Vagina (tissue), 2 donors: ENCODE measurements at regions not wholly inside any gene's neighbourhood (a gene's known extent, or its start where the extent isn't known, plus 50 kb on each side); places are given as distances from the start of the nearest gene placed in this dataset.

ENCODE experiments used
- DNase-seq, 2 donors: peaks; one replicate each; pipeline ENCODE4 v3.0.0-alpha.2; 2017; ENCODE audit errors: extremely low spot score in 2 of 2
- H3K27ac ChIP-seq: fragments of 200-600 bp; sonication (generic); one replicate; pipeline ENCODE4 v1.5.1; 2019
- H3K27me3 ChIP-seq: fragments of 200-600 bp; sonication (generic); one replicate; pipeline ENCODE4 v1.5.1; 2019
- H3K36me3 ChIP-seq, 2 donors: fragments of 200-600 bp; sonication (generic); one replicate each; pipeline ENCODE4 v1.5.1; 2017 to 2019
- H3K4me1 ChIP-seq: fragments of 200-600 bp; sonication (generic); one replicate; pipeline ENCODE4 v1.5.1; 2019
- H3K4me3 ChIP-seq, 2 donors: fragments of 200-600 bp; sonication (generic); 1 replicate in 1 of 2; 2 replicates in 1 of 2; pipeline ENCODE4 v1.5.1; 2016 to 2019
- H3K9me3 ChIP-seq: fragments of 200-600 bp; sonication (generic); one replicate; pipeline ENCODE4 v1.5.1; 2019
- POLR2A ChIP-seq, 2 donors: fragments of 450-650 bp; IDR thresholded peaks; one replicate each; pipeline ENCODE4 v1.6.1; 2017; ENCODE audit warnings: antibody characterized with exemption in 2 of 2, mild to moderate bottlenecking in 2 of 2, moderate library complexity in 2 of 2
- POLR2AphosphoS5 ChIP-seq, 2 donors: sonication (generic); formaldehyde crosslinking; IDR thresholded peaks; one replicate each; pipeline ENCODE4 v1.9.0; 2017; ENCODE audit warnings: antibody characterized with exemption in 2 of 2, mild to moderate bottlenecking in 2 of 2, low read depth in 1 of 2; ENCODE audit not compliant: insufficient read depth in 1 of 2
- intact Hi-C: fragments of 100-400 bp; cut with DNase I; formaldehyde crosslinking; loops from one replicate; pipeline ENCODE4 v1.15.1; 2023
- TF ChIP-seq, protein P1 (sequence below), 3 experiments: fragments of 450-650 bp in 2 of 3; fragments of 200-600 bp in 1 of 3; sonication (generic) in 1 of 3; IDR thresholded peaks; one replicate each; pipeline ENCODE4 v1.5.1; 2017 to 2019; ENCODE audit warnings: antibody characterized with exemption in 3 of 3, mild to moderate bottlenecking in 2 of 3, moderate library complexity in 2 of 3

DNA sequence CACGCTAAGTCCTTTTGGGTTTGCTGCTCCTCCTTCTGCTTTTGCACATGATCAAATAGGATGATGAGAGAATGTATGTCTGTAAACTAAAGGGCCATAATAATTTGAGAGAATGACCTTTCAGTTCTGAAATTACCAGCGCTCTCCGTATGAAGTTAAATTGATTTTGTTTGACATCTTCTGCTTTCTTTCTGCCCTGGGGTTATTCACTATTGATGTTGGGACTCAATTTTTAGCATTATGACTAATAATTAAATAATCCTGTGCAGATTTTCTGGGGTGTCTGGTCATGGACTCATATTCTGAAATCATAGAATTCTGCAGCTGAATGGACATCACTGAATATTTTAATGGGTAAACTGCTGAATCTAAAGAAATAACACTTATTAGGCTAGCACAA lies 423.2 kb downstream of the POM121L12 start:
- no peak for DNase-seq
- no peaks in the 10 kb centered on the region for H3K36me3 ChIP-seq
- H3K27me3 ChIP-seq: no peaks in the 10 kb centered on the region
- no peaks in the 10 kb centered on the region for H3K9me3 ChIP-seq
- no peaks in the 10 kb centered on the region for H3K4me1 ChIP-seq
- TF ChIP-seq POLR2A (IDR thresholded peaks at IDR 0.05) (no peak), POLR2AphosphoS5 (IDR thresholded peaks at IDR 0.05; ENCODE audit: insufficient read depth in 1 of 2, low read depth in 1 of 2) (no peak)
- TF ChIP-seq, protein P1, sequence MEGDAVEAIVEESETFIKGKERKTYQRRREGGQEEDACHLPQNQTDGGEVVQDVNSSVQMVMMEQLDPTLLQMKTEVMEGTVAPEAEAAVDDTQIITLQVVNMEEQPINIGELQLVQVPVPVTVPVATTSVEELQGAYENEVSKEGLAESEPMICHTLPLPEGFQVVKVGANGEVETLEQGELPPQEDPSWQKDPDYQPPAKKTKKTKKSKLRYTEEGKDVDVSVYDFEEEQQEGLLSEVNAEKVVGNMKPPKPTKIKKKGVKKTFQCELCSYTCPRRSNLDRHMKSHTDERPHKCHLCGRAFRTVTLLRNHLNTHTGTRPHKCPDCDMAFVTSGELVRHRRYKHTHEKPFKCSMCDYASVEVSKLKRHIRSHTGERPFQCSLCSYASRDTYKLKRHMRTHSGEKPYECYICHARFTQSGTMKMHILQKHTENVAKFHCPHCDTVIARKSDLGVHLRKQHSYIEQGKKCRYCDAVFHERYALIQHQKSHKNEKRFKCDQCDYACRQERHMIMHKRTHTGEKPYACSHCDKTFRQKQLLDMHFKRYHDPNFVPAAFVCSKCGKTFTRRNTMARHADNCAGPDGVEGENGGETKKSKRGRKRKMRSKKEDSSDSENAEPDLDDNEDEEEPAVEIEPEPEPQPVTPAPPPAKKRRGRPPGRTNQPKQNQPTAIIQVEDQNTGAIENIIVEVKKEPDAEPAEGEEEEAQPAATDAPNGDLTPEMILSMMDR (IDR thresholded peaks at IDR 0.05): no peak
- intact Hi-C loops: no loop called here
- H3K4me3 ChIP-seq: no peak overlapping the region
- H3K27ac ChIP-seq: no peak overlapping the region

DNA sequence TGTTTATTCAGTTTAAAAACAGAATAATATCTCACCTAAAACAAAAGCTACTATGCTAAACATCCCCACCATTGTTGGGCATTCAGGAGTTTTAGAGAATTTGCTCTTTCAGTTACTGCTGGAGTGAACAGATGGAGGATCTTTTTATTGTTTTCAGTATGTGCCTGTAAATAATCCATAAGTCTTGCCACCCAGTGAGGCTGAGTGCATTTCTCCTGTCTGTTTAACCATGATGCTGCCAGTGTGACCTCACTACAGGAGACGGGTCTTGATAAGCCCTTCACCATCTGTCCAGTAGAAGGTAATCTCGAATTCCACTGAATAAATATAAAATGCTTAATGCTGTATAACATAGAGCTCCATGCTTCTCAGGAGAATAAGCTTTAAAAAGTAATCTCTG lies 430.9 kb downstream of the POM121L12 start:
- TF ChIP-seq, protein P1 (IDR thresholded peaks at IDR 0.05): no peak
- TF ChIP-seq POLR2A (IDR thresholded peaks at IDR 0.05): no peak
- TF ChIP-seq POLR2AphosphoS5 (IDR thresholded peaks at IDR 0.05; ENCODE audit: insufficient read depth in 1 of 2, low read depth in 1 of 2): no peak
- intact Hi-C loops: no loop called here
- Histone ChIP-seq H3K27me3 (no peaks in the 10 kb centered on the region), H3K36me3 (no peaks in the 10 kb centered on the region), H3K4me1 (no peaks in the 10 kb centered on the region), H3K4me3 (no peak overlapping the region), H3K27ac (no peak overlapping the region), H3K9me3 (no peaks in the 10 kb centered on the region)
- DNase-seq: no peak

DNA sequence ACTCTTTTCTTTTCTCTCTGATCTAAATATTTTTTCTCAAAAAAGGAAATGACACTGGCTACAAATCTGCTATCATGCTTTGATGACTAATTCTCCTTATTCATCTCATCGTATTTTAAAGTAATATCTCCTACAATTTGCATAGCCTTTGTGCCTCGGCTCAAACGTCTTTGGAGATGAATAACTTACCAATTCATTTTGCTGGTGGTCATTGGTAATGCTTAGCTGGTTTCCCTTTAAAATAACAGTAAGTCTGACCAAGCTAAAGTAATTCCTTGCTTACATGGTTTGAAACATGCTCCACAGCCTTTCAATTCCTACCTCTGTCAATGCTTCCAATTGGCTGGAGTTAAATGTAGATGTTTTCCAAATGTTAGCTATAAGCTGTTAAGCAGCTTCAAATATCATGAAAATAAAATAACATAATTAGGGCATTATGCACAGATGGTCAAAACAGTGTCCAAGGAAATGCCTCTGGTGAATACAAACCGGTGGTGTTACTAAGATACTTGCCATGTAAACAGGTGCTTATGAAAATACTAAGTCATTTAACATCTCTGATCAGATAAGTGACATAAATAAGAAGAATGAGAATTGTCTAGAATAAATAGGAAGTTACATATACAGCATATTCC lies 435.0 kb downstream of the POM121L12 start:
- TF ChIP-seq, protein P1 (IDR thresholded peaks at IDR 0.05): no peak
- TF ChIP-seq POLR2A (IDR thresholded peaks at IDR 0.05): no peak
- no peak for TF ChIP-seq POLR2AphosphoS5 (IDR thresholded peaks at IDR 0.05; ENCODE audit: insufficient read depth in 1 of 2, low read depth in 1 of 2)
- no peaks in the 10 kb centered on the region for H3K36me3 ChIP-seq
- no peak overlapping the region for H3K4me3 ChIP-seq
- DNase-seq: no peak
- no peaks in the 10 kb centered on the region for H3K4me1 ChIP-seq
- intact Hi-C loops: no loop called here
- no peaks in the 10 kb centered on the region for H3K9me3 ChIP-seq
- H3K27ac ChIP-seq: no peak overlapping the region
- no peaks in the 10 kb centered on the region for H3K27me3 ChIP-seq

DNA sequence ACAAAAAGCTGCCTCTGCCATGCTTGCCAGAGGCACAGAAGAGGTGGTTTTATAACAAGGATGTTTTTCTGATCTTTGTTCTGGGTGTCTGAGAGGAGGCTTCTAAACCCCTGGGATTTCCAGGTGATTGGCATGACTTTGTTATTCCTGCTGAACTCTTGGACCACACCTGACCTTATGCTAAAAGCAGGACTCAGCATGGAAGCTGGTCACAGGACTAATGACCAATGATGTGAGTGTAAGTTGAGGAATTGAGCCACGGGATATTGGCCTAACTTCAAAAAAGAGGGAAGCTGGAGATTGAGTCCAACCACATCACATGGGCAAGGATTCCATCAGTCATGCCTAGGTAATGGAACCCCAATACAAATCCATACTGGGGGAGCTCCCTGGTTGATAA lies 437.9 kb downstream of the POM121L12 start:
- Histone ChIP-seq H3K4me1 (no peaks in the 10 kb centered on the region), H3K27me3 (no peaks in the 10 kb centered on the region), H3K4me3 (no peak overlapping the region), H3K9me3 (no peaks in the 10 kb centered on the region), H3K27ac (no peak overlapping the region), H3K36me3 (no peaks in the 10 kb centered on the region)
- intact Hi-C loops: no loop called here
- no peak for DNase-seq
- TF ChIP-seq, protein P1 (IDR thresholded peaks at IDR 0.05): no peak
- TF ChIP-seq POLR2A (IDR thresholded peaks at IDR 0.05): no peak
- no peak for TF ChIP-seq POLR2AphosphoS5 (IDR thresholded peaks at IDR 0.05; ENCODE audit: insufficient read depth in 1 of 2, low read depth in 1 of 2)

DNA sequence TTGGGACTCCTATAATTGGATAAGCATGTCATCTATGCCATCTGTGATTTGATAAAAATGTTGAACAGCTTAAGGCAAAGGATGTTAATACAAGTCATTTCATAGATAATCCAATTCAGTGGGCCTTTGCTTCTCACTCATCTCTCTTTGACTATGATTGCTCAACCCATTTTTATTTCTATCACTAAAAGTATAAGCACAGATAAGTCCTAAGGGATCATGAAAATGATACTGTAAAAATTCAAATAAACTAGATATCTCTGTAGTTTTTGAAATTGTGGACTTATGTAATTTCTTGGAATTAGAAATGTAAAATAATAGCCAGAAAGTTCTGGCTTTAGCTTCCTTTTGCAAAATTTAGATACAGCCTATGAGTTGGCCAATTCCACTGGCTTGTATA lies 440.3 kb downstream of the POM121L12 start:
- H3K36me3 ChIP-seq: no peaks in the 10 kb centered on the region
- intact Hi-C loops: no loop called here
- no peaks in the 10 kb centered on the region for H3K27me3 ChIP-seq
- no peak overlapping the region for H3K27ac ChIP-seq
- TF ChIP-seq, protein P1 (IDR thresholded peaks at IDR 0.05): no peak
- no peak for TF ChIP-seq POLR2AphosphoS5 (IDR thresholded peaks at IDR 0.05; ENCODE audit: insufficient read depth in 1 of 2, low read depth in 1 of 2)
- no peak for TF ChIP-seq POLR2A (IDR thresholded peaks at IDR 0.05)
- DNase-seq: no peak
- H3K4me1 ChIP-seq: no peaks in the 10 kb centered on the region
- no peaks in the 10 kb centered on the region for H3K9me3 ChIP-seq
- H3K4me3 ChIP-seq: no peak overlapping the region
